Stimulated activated CD8-positive, alpha-beta memory T cell treated with anti-CD3 and anti-CD28 coated beads, Interleukin-15, amount 100 ng/mL, for 4 hours (primary cell): ENCODE measurements at regions not wholly inside any gene's neighbourhood (a gene's known extent, or its start where the extent isn't known, plus 50 kb on each side); places are given as distances from the start of the nearest gene placed in this dataset.

Experiments used
- DNase-seq, 2 donors: peaks; one replicate each; pipeline ENCODE4 v3.0.0-alpha.2; 2020; ENCODE audit warnings: low read depth in 2 of 2

GRCh38 chr2:16565481-16565880 lies 100.2 kb downstream of the CYRIA start:
- no peak for DNase-seq

- no peak for DNase-seq
Observed at GRCh38 chr2:16561676-16562075, 104.0 kb downstream of the CYRIA start.

- no peak for DNase-seq
Observed at GRCh38 chr2:16561251-16561650, 104.4 kb downstream of the CYRIA start.

- DNase-seq: no peak
Observed at GRCh38 chr2:16559278-16560067, 106.2 kb downstream of the CYRIA start.

- no peak for DNase-seq
Observed at GRCh38 chr2:16554060-16554583, 111.5 kb downstream of the CYRIA start.

GRCh38 chr2:16553226-16553625 lies 112.4 kb downstream of the CYRIA start:
- DNase-seq: no peak

- no peak for DNase-seq
Observed at GRCh38 chr2:16552202-16552601, 113.4 kb downstream of the CYRIA start.

- no peak for DNase-seq
Observed at GRCh38 chr2:16548036-16548435, 117.6 kb downstream of the CYRIA start.

- DNase-seq: no peak
Observed at GRCh38 chr2:16546128-16546754, 119.4 kb downstream of the CYRIA start.

- DNase-seq: no peak
Observed at GRCh38 chr2:16538707-16539106, 126.9 kb downstream of the CYRIA start.

GRCh38 chr2:16537347-16537746 lies 128.3 kb downstream of the CYRIA start:
- DNase-seq: no peak

- no peak for DNase-seq
Observed at GRCh38 chr2:16526193-16526592, 139.4 kb downstream of the CYRIA start.

- DNase-seq: no peak
Observed at GRCh38 chr2:16525265-16525887, 140.3 kb downstream of the CYRIA start.

GRCh38 chr2:16523711-16524110 lies 141.9 kb downstream of the CYRIA start:
- DNase-seq: no peak

- DNase-seq: no peak
Observed at GRCh38 chr2:16522031-16522831, 143.4 kb downstream of the CYRIA start.

GRCh38 chr2:16520891-16521290 lies 144.7 kb downstream of the CYRIA start:
- no peak for DNase-seq

GRCh38 chr2:16515696-16516095 lies 149.9 kb downstream of the CYRIA start:
- DNase-seq: no peak

GRCh38 chr2:16513626-16514025 lies 152.0 kb downstream of the CYRIA start:
- no peak for DNase-seq

GRCh38 chr2:16511041-16511440 lies 154.6 kb downstream of the CYRIA start:
- no peak for DNase-seq

- DNase-seq: no peak
Observed at GRCh38 chr2:16509042-16509441, 156.6 kb downstream of the CYRIA start.

GRCh38 chr2:16508490-16508851 lies 157.2 kb downstream of the CYRIA start:
- no peak for DNase-seq
